ENCODE measurements at regions not wholly inside any gene's neighbourhood (a gene's known extent, or its start where the extent isn't known, plus 50 kb on each side); places are given as distances from the start of the nearest gene placed in this dataset.

DNA sequence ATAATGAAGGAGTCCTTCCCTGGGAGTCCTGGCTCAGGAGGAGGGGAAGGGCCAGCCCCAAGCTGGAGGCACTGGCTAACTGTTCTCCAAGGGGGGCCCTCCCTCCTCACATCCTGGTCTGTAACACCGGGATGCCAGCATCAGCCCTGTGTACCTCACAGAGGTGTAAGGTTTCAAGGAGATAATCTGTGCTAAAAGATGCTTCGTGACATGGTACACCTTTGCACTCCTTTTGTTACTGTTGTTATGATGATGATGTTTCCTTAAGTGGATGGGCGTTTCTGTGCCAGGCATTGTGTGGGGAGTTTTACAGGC lies 236.7 kb upstream of the TNRC6C start:
- TF ChIP-seq, protein P1, sequence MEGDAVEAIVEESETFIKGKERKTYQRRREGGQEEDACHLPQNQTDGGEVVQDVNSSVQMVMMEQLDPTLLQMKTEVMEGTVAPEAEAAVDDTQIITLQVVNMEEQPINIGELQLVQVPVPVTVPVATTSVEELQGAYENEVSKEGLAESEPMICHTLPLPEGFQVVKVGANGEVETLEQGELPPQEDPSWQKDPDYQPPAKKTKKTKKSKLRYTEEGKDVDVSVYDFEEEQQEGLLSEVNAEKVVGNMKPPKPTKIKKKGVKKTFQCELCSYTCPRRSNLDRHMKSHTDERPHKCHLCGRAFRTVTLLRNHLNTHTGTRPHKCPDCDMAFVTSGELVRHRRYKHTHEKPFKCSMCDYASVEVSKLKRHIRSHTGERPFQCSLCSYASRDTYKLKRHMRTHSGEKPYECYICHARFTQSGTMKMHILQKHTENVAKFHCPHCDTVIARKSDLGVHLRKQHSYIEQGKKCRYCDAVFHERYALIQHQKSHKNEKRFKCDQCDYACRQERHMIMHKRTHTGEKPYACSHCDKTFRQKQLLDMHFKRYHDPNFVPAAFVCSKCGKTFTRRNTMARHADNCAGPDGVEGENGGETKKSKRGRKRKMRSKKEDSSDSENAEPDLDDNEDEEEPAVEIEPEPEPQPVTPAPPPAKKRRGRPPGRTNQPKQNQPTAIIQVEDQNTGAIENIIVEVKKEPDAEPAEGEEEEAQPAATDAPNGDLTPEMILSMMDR (IDR thresholded peaks at IDR 0.05): no peak
- no peak for TF ChIP-seq POLR2A (IDR thresholded peaks at IDR 0.05)
